Sigmoid colon (tissue), 4 donors: ENCODE measurements at regions not wholly inside any gene's neighbourhood (a gene's known extent, or its start where the extent isn't known, plus 50 kb on each side); places are given as distances from the start of the nearest gene placed in this dataset.

Experiments
- CTCF ChIP-seq, 4 experiments: fragments of 450-650 bp in 3 of 4; fragments of 200-600 bp in 1 of 4; IDR thresholded peaks; one replicate each; pipeline ENCODE4 v1.5.1; 2016 to 2019; ENCODE audit warnings: antibody characterized with exemption in 4 of 4, mild to moderate bottlenecking in 3 of 4, moderate library complexity in 2 of 4
- EP300 ChIP-seq, 4 donors: sonication (generic); formaldehyde crosslinking; IDR thresholded peaks; one replicate each; pipeline ENCODE4 v1.6.1; 2017; ENCODE audit warnings: antibody characterized with exemption in 4 of 4
- POLR2A ChIP-seq, 2 donors: fragments of 450-650 bp; IDR thresholded peaks; one replicate each; pipeline ENCODE4 v1.6.1; 2016; ENCODE audit warnings: antibody characterized with exemption in 2 of 2, mild to moderate bottlenecking in 2 of 2, moderate library complexity in 2 of 2
- POLR2AphosphoS5 ChIP-seq, 4 donors: sonication (generic); formaldehyde crosslinking; IDR thresholded peaks; one replicate each; pipeline ENCODE4 v1.6.1; 2017; ENCODE audit warnings: antibody characterized with exemption in 4 of 4

- TF ChIP-seq EP300 (IDR thresholded peaks at IDR 0.05), result no peak
- no peak for TF ChIP-seq POLR2AphosphoS5 (IDR thresholded peaks at IDR 0.05)
- TF ChIP-seq CTCF (IDR thresholded peaks at IDR 0.05), result no peak
- no peak for TF ChIP-seq POLR2A (IDR thresholded peaks at IDR 0.05)
Measured at GRCh38 chr3:73797311-73797710, 172.6 kb upstream of the PDZRN3 start.
